GM19468 (cell line): ENCODE measurements at regions not wholly inside any gene's neighbourhood (a gene's known extent, or its start where the extent isn't known, plus 50 kb on each side); places are given as distances from the start of the nearest gene placed in this dataset.

Experiments used
- ATAC-seq: cut with Tn5 transposase; IDR thresholded peaks from one replicate; pipeline ENCODE4 v1.9.1; 2021; ENCODE audit warnings: mild to moderate bottlenecking, moderate library complexity, moderate number of reproducible peaks; ENCODE audit not compliant: unreplicated experiment; ENCODE audit errors: extremely low read depth

DNA sequence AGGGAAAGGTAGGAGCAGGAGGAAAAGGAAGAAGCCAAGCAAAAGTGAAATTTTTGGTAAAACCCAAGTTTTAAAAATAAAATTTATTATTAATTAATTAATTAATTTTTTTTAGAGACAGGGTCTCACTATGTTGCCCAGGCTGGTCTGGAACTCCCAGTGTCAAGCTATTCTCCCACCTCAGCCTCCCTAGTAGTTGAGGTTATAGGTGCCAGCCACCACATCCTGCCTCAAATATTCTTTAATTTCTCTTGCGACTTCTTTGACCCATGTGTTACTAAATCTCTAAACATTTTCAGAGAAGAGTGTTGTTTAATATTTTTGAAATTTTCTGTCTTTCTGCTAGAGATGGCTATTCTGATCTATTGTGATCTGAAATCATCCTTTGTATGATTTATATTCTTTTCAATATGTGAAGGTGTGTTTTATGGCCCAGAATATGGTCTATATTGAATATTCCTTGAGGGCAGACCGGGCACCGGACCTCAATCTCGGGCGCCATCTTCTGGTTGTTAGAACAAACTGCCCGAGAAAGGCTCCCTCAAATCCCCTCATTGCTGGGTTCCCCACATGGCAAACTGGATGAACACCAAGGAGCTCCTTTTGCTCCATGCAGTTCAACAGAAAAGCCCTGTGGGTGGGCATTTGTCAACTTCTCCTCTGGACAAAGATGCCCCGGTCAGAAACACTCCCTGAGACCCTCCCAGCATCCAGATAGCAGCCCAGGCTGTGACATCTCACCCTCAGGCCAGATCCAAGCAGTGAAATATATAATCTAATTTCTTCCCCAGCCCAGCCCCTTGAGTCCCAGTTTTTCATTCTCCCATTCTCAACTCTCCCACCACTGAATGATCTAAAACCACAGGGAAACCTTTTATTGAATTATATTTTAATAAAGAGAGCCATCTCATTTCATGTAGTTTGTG, 110.5 kb downstream of the ASCL4 start:
- ATAC-seq: no peak

DNA sequence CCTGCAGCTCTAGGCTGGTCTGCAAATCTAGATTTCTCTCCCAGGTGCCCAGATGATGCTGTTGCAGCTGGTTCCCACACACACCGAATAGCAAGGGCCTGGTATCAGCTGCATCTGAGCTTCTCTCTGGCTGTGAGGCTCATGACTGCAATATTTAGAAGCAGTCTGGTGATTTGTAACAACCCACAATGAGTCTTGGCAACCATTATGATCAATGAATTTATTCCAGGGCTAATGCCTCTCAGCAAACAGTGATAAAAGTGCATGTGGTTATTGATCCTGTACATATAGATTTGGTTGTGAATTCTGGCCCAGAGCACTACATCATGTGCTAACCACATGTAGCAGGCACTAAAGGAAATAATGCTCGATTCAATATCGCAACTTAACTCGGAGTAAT, 114.3 kb downstream of the ASCL4 start:
- ATAC-seq: no peak

DNA sequence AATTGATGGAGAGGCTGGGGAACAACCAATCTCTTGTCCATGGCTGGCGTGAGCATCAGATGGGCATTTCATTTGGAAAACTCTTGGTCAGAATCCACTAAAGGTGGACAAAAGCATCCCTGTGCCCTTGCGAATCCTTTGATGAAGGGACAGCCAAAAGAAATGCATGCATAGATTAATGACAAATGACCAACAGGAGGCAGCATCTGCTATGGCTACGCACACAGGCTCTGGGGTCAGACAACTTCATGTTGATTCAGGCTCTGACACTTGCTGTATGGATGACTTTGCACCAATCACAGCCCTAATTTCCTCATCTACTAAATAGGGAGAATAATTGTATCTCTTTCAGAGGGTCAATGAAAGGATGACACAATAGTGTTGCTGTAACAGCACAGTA, 117.5 kb downstream of the ASCL4 start:
- no peak for ATAC-seq

DNA sequence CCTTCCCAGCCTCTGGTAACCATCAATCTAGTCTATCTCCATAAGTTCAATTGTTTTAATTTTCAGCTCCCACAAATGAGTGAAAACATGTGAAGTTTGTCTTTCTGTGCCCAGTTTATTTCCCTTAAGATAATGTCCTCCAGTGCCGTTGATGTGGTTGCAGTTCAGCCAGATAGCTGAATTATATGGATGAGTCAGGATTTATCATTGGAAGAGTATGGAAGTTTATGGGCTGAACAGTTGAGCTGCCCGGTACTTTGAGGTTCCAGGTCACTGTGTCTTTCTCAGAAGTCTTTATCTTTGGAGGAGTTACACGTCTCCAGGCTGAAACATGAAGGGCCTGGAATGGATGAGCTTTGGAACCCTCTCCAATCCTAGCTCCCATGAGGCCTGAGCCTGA, 120.1 kb downstream of the ASCL4 start:
- ATAC-seq: no peak

DNA sequence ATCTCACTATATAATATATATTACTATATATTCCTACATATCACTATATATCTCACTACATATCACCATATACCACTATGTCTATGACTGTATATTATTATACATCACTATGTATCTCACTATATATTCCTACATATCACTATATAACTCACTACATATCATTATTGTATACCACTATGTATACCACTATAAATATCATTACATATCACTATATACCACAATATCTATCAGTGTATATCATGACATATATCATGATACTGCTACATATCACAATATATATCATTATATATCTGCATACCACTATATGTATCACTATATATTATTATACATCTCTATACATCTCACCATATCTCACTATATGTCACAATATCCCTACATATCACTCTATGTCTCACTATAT, 121.5 kb downstream of the ASCL4 start:
- ATAC-seq: no peak

DNA sequence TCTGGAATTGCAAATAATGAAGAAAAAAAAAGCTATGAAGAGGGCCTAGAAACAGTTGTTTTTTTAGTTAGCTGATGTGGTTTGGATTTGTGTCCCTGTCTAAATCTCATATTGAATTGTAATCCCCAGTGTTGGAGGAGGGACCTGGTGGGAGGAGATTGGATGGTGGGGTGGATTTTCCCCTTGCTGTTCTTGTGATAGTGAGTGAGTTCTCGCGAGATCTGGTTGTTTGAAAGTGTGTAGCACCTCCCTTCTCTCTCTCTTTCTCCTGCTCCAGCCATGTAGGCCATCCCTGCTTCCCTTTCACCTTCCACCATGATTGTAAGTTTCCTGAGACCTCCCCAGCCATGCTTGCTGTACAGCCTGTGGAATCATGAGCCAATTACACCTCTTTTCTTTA, 126.1 kb downstream of the ASCL4 start:
- no peak for ATAC-seq

DNA sequence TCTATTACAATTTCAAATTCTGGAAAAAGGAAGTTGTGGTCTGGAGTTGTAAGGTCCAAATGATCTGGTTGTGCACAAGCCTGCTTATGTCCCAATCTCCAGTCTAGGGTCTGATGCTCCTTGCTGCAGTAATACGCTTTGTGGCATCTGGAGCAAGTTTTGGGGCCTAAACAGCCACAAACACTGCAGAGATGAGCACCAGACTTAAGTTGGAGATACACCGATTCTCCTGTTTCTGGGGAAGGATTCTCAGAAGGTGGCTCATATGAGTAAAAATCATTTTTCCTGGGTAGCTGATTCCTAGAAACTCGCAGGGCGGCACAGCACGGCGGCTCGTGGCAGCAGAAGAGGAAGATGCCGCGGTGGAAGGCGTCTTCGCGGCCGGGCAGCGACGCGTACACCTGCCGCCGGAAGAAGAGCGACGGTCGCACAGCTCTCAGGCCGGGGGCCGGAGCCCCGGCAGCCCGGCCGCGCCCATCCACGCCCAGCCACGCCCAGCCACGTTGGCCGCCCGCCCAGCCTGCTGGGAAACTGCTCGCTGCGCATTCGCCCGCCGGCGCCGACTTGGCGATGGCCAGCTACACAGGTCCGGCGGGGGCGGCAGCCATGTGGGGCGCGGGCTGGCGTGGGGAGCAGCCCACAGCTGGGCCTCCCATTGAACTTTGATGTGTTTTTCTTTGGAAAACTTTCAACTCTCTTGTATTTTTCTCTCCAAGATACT, 129.0 kb downstream of the ASCL4 start:
- peak; percentile 45 for ATAC-seq

DNA sequence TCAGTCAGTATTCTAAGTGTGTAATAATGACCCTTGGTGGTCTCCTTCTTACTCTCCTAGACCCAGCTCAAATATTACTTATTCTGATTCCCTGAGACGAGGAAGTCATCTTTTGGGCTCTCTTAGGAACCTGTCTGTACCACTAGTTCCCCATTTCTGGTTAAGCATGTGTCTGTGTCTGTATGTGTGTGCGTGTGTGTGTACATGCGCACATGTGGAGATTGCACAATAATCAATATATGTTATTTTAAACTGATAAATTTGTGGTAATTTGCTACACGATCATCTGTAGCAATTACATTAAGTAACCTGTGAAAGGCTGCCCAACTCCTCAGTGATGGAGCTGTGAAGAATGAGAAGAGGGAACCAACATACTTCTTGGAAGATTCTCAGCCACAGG, 132.2 kb downstream of the ASCL4 start:
- ATAC-seq: no peak

DNA sequence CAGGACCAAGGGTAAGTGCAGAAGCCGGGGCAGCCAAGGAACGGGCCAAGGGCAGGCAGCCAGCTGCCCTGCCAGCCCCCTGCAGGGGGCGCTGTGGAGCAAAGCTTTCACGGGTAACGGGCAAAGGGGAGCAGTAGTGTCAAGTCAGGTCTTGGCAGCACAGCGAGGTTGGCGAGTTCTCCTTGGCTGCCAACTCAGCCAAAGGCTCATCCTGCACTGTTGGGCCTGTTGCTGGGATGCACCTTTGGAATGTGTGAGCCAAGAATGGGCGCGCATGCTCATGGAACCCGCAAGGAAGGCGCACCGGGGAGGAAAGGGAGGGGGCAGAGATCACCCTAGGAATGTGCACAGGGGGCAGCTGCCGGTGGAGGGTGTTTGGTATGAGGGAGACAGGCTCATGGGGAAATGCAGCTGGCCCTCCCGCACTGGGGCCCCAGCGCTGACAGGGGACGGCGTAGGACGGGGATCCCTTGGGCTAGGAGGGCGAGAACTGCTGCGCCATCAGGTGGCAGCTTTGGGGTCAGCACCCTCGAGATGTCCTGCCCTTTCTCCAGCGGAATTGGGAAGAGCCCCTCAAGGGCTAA, 138.0 kb downstream of the ASCL4 start:
- ATAC-seq: no peak

DNA sequence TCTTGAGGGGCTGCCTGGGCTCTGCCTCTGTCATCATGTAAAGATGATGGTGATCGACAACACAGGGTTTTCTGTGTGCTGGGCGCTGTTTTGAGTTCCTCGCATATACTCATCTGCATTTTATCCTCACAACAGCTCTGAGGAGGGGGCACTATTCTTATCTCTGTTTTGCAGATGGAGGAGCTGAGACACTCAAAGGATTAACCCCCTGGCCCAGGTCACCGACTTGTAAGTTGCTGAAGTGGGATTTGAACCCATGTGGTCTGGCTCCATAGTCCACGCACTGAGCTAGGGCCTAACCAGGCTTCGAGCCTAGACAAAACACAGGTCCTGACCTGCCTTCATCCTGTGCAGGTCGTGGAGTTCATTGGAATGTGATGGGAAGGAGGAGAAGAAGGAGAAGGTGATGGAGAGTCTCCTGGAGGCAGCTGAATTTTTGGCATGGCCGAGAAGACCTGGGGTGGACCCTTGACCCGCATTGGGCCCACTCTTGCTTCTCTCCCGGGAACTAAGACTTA, 140.0 kb downstream of the ASCL4 start:
- no peak for ATAC-seq

DNA sequence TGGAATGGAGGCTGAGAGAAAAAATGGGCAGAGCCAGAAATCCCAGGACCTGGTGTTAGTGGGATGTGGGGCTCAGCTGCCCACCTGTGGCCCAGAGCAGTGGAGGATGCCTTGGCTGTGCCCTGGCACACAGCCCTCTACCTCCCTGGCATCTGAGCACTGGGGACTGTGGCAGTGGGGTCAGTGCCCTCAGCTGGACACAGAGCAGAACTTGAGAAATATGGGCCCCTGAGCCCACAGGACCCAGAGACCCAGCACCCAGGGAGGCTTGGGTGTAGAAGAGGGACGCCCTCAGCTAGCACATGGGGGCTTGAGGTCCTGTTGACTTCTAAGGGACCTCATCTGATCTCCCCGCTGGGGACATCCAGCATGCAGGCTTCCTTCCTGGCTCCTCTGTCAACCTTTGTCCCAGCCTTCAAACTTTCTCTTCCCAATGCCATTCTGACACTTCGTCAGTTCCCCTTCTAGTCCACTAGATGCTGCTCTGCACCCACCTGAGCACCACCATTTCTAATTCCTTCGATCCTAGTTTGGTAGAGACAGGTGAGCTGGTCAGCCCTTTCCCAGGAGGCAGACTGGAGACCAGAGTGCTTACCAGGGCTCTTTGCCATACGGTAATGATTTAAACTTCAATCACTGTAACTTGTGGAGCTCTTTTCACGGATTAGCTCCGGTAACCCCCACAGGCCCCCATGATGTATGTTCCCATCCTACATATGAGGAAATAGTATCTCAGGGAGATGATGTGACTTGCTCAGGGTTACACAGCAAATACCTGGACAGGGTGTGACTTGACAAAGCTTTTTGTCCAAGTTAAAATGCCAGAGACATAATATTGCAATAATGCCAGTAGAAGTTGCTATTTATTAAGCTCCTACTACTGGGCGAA, 143.7 kb downstream of the ASCL4 start:
- ATAC-seq: no peak

DNA sequence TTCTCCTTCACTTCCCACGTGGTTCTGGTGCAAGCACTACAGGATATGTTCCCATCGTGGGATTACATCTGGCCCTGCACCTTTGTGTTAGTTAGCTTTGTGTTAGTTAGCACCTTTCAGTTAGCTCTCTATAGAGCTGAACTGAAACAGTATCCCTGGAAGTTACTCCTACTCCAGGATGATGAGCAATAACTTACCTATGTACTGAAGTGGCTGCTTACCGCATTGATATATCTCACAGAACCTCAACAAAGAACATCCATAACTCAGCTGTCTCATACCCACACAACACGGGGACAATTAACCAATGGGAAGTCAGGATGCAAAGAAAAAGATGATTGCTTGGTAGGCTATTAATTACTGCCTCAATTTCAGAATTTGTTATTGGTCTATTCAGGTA, 146.6 kb downstream of the ASCL4 start:
- no peak for ATAC-seq

DNA sequence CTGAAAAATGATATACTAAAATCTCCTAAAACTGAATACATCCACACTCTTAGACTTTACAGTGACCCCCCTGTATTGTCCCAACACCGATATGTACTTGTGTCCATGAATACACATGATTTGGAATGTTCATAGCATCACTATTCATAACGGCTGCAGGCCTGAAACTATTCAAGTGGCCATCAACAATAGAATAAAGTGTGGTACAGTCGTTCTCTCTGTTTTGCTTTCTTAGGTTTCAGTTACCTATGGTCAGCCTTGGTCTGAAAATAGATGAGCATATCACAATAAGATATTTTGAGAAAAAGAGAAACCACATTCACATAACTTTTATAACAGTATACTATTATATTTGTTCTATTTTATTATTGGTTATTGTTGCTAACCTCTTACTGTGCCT, 150.6 kb downstream of the ASCL4 start:
- no peak for ATAC-seq

DNA sequence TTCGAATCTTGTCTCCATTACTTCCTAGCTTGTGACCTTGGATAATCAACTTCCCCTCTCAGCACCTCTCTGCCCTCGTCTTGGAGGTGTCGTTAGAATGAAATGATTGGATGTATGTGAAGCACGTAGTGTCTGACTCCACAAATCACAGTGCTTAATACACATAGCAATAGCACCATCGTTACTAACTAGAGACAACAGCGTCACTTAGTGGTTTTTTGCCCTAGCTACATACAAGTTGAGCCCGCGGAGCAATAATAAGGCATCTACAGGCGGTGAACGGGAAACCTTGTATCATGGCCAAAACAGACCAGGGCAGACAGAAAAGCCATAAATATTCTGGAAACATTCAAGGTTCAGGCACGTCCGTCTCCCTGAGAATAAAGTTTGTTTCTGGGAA, 154.9 kb downstream of the ASCL4 start:
- ATAC-seq: peak; percentile 39

DNA sequence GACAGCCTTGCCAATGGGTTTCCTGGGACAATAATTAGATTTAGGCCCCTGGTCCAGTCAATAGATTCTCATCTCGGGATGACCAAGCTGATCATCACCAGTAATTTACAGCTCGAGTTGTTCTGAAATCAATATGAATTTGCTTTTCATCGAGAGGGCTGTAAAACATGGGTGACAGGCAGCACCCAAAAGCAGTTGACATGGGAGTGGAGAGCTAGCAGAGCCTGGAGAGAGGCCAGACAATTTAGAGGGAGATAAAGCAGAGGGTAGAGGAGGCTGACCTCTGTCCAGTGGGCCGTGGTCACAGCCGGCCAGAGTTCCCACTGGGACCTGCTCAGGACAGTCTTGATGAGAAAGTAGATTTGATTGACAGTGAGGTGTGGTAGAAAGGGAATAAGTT, 157.3 kb downstream of the ASCL4 start:
- no peak for ATAC-seq

DNA sequence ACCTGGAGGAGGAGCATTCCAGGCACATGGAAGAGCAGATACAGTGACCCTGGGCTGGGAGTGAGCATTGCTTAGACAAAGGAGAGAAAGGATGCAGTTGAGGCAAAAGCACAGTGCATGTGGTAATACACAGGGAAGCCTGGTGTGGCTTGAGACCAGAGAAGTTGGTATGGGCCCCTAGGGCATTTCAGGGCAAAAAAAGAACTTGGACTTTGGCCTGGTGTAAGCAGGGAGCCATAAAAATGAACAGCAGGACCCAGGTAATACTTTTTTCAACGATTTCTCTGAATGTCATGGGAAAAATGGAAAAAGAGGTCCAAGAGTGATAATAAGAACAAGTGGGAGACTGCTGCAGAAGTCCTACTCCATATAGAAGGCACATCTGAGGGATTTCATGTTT, 163.9 kb downstream of the ASCL4 start:
- ATAC-seq: no peak

DNA sequence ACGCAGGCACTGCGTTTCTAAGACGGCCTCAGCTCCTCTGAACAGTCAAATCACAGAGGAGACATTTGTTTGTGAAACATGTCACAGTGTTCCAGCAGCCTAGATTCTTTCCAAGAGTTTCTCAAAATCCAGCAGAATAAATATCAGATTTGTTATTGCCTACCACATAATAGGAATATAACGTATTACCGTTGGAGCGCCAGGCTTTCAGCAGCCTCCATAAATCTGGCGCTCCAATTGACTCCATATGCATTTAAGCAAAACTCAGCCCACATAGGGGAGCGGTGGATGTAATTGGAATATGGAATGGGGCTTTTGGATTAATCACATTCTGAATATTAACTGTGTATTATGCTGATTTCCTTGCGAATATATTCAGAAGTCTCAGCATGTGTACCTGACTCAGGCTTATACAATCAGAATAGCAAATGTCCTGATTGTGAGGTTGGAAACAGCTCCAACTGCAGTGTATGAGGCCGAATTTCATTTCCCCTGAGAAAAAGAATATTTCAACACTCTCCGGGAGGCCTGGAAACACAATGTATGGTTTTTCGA, 174.0 kb downstream of the ASCL4 start:
- no peak for ATAC-seq

DNA sequence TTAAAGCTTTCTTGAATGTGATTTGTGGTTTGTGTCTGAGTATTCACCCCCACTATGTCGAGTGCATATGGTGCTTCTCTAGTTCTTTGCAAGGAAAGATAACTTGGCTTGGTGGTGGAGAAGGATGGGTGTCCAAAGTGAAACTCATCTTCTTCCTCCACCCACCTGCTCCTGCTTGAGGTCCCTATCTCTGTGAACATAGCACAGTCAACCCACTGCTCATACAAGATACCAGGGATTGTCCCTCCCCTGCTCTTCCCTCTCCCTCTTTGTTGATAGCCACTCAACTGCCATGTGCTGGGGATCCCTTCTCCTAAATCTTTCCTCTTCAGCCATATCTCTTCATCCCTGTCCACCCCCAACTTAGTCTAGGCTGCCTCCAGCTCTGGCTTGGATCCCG, 176.5 kb downstream of the ASCL4 start:
- no peak for ATAC-seq

DNA sequence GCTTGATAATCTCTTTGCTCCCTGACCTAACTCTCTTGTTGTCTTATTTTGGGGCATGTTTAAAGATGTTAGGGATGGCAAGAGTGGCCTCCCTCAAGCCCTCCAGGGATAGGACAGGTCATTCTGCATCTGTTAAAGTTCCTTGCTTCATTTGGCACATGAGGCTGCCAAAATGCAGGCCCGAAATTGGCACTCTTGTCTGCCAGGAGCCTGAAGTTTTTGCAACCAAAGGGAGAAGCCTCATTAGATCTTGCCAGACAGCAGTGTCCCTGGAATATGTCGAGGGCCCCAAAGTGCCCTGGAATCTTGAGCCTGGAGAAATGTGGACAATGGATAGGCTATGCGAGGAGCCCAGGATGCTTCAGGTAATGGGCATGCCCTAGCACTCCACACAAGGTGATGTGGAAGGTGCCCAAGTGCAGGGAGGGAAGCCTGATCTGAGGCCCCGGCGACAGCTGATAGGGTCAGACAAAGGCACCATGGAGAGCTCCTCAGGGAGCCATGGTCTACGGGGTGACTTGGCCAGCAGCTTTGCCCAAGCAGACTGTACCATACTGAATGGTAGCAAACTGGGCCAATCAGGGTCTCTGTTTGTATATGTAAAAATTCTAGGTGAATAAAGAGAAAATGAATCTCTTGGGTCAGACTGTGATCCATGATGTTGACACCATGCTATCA, 173.0 kb upstream of the WSCD2 start:
- no peak for ATAC-seq
